Stimulated activated CD8-positive, alpha-beta memory T cell treated with anti-CD3 and anti-CD28 coated beads, Interleukin-7, amount 100 ng/mL, for 4 hours (primary cell): ENCODE measurements at regions not wholly inside any gene's neighbourhood (a gene's known extent, or its start where the extent isn't known, plus 50 kb on each side); places are given as distances from the start of the nearest gene placed in this dataset.

Experiments used
- DNase-seq, 2 donors: peaks; one replicate each; pipeline ENCODE4 v3.0.0-alpha.2; 2020; ENCODE audit warnings: low read depth in 2 of 2

DNA sequence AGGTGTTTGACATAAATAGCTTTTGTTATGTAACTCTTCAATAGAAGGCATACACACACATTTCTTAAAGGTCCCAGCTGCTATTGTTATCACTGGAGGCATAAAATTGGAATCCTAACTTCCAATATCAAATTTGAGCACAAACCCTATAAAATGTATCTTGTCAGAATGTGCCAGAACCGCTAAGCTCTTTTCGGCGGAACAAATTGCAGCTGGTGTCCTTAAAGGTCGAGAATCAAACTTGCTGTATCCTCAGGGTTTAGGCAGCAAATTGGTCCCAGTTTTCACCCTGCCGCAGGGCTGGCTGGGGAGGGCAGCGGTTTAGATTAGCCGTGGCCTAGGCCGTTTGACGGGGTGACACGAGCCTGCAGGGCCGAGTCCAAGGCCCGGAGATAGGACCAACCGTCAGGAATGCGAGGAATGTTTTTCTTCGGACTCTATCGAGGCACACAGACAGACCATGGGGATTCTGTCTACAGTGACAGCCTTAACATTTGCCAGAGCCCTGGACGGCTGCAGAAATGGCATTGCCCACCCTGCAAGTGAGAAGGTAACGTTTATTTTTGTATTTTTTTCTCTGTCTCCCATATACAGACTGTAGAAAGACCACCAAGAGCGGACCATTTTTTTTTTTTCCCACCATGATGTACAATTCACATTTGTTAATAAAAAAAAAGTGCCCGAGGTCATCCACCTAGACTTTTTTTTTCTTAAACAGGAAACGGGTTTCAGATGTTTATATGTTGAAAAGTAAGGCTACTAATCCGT, 297.1 kb downstream of the IRF8 start:
- DNase-seq = no peak

DNA sequence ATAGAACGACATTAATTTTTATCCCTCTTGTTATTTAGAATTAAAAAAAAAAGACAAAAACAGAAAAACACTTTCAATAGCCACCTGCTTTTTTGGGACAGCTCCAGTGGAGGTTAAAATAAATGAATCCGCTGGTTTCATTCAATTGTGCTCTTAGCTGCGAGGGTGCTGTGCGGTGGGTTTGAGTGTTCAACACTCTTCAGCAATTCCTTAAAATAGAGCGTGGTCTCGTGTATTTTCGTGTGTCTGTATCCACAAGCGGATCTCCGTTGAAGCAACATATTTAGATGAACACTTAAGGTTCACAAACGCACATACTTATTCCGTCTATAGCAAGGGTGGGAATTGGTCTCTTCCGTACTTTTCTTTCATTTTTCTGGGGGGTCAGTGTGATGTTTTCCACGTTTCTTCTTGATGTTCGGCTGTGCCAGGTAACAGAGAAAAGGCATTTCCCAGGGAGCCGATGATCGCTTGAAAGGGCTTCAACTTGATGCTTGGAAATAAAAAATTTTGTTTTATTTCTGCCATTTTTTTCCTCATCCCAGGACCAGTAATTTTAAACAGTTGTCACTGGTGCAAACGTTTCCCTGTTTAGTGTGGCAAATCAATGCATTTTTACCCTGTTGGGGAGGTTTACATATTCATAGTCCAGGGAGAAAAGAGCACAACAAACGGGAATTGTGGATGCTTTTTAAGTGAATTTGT, 297.9 kb downstream of the IRF8 start:
- no peak for DNase-seq

DNA sequence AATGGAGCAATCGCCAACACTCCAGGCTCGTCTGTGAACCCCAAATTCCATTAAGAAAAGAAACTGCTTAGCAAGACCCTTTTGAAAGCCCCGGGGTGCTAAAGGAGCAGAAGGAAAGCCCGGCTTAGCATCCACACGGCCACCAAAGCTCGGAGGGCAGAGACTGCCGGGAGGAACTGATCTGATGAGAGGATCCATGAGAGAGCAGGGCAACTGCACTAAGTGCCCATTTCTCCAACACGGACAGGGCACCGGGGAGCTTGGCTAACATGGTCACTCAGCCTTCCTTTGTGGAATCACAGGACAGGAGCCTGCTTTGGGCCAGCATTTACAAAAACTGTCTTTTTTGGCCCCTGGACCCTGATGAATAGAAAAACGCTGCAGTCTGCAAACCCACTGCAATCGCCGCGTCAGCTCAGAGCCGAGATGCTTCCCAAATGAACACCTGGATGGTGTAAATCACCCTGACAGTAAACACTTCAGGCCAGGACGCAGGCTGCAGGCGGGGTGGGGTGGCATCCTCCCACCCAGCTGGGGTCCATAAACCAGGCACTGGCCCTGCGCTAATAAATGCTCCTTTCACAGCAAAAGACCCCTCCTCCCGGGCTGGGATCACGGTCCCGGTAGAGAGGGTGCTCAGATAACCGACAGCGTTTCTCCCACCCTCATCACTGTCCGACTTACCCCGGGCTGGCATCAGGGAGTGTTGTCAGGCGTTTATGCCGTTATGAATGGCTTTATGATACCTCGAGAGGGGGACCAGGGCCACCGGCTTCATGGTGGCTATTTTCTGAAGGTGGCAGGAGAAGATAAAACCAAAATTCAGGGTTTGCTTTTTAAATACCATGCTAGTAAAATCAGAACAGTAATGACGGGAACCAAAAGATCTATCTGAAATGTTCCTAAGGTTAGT, 299.5 kb downstream of the IRF8 start:
- no peak for DNase-seq

DNA sequence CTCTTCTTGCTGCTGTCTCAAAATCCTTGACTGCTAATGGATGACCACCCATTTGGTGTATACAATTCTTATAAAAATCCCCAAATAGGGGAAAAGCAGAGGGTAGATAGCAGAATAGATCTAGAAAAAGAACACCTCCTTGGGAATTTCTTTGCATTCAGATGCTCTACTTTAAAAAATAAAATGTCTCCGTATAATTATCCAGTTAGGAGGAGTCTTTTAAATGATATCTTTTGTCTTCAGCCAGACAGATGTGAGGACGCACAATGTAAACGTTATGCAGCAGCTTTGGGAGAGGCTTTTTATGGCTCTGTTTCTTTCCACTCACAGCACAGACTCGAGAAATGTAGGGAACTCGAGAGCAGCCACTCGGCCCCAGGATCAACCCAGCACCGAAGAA, 300.2 kb downstream of the IRF8 start:
- DNase-seq = no peak

DNA sequence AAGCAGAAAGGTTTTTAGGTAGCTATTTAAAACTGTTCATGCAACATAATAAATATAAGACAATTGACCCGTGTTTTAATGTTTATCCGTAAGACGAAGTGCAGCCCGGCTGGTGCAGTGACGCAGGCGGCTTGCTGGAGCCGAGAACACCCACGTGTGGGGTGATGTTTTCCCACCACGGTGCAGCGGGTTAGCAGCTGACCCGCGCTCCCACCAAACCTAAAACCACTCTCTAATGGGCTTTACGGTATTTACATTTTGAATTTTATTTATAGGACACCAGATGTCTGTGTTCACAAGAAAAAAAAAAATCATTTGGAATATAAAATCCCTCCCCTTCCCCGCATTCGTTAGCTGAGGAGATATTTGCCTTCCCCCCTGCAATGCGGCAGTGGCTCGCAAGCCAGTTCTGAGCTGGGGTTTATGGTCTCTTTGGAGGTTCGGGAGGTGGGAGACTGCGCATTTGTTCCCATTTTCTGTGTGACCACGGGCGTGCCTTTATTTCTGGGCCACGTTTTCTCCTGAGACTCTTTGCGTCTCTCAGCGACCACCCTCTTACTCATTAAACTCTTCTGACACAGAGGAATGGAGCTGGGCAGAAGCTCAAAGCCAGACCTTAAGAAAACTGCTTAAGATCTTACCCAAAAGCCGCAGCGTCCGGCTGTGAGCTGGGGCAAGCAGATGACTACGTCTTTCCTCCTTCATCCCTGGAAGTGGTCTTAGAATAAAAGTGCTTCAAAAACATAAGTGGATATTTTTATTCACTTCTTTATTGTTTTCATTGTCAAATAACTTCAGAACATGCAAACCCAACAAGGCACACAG, 301.1 kb downstream of the IRF8 start:
- DNase-seq = no peak

DNA sequence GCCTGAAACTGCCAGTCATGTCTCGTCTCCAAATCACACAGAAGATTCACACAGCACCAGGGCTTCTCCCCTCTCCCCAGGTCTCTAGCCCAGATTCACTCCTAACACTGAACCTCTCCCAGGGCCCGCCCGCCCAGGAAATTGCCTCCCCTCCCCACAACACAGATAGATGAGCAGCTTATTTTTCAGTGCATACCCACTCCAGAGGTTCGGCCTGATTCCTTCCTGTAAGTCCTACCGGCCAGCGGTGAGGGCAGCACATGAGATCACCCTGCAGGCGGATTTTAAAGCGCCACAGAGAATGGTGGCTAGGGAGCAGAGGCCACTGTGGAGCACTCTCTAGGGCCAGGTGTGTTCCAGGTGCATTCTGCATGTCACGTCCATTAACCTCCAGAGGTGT, 301.8 kb downstream of the IRF8 start:
- DNase-seq = no peak

DNA sequence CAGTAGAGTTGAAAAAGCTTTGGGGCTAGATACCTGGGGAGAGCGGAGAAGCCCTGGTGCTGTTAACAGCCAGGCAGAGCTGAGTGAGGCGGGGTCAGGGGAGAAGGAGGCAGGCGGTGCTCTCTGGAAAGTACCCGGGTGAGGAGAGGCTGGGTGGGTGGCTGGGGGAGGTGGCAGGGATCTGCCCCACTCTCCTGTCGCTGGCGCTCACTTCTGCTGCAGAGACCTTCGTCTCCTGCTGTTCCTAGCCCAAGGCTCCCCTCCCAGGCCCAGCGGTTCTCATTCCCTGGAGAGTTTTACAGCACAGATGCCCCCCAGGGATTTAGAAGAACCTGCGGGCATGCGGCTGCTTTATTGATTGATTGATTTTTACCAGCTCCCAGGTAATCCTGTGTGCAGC, 302.8 kb downstream of the IRF8 start:
- DNase-seq = no peak

DNA sequence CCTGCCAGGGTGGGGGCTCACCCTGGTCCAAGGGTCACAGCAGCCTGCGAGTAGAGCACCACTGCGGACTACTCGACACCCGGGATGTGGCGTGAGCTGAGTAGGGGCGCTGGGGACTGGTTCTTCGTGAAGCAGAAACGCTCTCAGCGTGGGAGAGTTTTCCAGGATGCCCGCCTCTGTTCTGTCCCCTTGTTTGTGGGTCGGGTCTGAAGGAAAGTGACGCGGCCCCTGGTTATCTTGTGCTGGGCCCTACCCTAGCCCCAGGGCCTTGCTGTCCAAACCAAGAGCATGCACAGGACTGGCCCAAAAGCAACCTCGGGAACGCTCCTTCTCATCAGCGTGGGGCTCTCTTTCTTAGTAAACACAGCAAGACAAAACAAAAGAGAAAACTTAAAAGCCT, 303.3 kb downstream of the IRF8 start:
- DNase-seq = no peak

DNA sequence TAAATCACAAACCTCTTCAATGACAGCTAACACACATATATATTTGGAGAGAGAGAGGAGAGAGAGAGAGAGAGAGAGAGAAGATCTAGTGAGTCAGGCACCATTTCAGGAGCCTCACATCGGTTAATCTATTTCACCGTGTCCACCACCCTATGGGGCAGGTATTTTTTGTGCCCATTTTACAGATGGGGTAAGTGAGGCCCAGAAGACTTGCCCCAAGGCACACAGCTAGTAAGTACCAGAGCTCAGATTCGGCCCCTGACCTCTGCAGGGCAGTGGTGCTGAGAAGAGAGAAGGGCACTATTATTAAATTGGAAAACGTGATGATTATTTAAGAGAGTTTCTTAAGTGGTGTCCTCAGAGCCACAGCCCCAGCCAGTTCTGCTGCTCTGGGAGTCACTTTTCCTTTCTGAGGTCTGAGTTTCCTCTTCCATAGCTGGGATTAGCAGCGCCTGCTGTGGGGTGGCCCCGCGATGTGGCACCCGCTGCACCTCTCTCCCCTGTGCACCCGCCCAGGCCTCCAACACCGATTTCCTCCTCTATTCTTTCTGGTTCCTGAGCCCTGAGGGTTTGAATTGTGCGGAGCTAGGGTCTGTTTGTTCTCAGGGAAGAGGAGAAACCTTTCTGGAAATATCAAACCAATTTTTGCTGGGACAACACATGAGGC, 303.9 kb downstream of the IRF8 start:
- DNase-seq = no peak

DNA sequence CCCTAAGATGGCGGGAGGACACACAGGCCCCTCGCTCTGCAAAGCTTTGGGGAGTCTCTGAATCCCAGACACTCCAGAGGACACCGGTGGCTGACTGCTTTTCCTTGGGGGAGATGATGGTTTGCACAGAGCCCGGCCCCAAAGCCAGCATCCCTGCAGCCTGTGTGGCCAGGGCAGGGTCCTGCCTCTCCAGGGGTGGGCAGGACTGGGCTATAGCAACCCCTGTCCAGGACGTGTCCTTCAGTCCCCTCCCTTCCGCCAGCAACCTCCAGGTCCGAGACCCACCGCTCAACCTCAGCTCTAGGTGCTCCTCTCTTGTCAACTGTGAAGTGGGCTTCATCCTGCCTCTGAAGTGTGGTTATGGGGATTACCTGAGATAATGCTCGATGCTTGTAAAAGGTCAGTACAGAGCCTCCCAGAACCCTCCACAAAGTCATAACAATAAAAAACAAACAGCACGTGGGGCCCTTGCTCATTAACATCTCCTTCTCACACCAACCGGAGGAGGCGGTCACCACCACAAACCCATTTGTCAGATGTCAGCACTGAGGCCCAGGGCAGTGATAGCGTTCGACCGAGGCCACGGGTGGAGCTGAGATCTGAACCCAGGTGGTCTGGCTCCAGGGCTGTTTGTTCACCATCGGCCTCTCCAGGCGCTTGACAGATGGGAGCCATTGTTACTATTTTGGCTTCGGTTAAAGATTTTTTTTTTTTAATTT, 304.8 kb downstream of the IRF8 start:
- DNase-seq = no peak

DNA sequence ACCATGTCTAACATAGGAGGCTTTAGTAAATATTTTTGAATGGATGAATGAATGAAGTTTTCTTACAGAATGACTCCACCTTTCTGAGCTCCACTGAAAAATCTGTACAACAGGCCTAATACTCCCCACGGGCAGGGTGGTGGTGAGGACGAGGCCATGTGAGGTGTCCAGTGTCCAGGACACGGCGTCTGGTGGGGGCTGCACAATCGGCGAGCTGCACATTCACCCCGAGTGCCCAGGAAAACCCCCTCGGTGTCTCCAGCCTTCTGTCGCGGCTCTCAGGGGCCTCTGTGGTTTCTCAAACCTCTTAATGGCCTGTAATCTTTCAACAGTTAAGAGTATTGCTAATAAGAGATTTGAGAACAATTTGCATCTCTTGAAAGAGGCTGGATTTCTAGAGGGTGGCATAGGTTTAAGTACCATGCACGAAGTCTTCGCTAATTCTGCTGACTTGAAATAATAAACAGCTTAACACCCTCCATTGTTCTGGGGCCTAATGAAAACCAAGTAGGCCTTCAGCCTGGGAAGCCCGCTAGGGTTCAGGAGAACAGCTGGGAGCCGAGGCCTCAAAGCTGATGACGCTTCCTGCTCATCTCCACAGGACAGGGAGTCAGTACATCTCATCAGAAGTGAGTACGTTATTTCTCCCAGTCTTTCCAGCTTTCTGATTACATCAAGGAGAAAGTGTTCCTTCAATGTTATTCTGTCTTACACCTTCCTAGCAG, 304.6 kb upstream of the FOXF1 start:
- no peak for DNase-seq

DNA sequence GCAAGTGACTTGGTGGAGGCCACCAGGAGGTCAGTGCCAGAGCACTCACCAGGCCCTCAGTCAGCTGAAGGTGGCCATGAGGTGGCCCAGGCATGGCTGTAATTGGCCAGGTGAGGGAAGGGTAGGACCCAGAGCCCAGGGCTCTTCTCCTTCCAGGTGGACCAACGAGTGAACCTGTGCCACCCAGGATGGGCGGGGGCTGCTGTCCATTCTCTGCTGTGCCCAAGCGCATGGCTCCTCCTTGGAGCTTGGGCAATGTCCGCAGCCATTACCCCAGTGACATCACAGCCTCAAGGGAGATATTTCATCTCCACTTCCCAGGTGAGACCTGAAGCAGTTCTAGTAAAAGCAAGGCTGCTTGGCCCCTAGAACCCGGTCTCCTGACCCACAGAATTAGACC, 303.0 kb upstream of the FOXF1 start:
- DNase-seq = no peak

DNA sequence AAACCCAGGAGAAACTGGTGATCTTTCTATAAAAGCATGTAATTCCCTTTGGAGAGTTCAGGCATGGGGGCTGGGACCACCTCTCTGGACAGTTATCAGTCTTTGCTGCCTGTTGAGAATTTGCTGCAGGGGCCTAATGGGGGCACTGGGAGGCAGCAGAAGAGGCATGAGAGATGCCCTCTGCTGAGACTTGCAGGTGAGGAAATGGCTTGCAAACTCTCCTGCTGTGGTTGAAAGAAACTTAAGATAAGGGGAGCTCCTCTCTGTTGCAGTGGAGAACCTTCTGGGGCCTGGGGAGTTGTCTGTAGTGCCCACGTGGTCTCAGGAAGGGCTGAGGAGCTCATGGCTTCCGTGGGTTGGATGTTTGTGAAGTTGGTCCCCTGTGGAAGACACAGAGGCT, 301.1 kb upstream of the FOXF1 start:
- no peak for DNase-seq

DNA sequence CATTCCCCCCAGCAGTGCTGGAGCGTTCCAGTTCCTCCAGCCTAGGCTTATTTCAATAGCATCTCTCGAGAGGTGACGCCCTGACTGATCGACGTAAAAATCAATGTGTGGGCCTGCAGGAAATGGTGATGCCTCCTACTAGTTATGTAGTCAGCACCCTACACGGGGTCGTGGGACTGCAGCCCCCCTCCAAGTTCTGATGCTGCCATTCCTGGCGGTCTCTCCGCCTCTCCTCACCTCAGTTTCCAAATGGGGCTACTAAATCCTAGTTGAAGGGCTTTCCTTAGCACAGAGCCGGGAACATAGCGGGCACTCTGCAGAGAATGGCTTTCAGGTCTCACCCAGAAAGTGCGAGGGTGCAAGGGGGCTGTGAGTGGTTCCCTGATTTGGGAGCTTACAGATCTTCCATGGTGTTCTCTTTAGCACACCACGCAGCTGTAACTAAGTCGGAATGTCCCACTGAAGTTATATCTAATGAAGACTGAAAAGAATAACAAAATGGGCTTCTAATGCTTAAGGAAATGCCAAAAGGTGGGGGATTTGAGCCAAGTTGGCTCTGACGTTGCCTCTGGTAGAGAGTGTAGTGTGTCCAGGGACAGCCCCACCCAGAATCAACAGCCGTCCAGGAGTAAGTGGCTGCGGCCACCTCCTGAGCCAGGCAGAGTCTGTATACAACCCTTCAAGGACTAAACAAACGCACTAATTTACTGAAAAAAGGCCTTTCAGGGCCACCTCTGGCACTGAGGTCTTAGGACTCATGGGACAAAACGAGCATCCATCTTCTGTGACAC, 299.7 kb upstream of the FOXF1 start:
- DNase-seq = no peak

DNA sequence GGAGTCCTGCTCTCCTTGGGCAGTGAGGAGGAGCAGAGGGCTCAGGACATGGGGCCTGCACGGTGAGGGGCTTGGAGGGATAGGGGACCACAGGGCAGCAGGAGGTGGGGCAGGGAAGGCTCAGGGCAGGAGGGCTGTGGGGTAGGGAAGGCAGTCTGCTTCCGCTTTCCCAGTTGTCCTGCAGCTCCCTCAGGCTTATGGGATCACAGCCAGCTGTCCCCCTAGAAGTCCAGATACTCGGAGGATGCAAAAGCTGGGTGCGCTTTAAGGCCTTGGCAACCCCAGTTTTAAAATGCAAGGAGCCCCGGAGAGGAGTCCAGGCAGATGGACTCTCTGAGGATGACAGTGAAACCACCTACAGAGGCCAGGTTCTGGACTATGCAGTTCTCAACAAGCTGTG, 299.1 kb upstream of the FOXF1 start:
- DNase-seq = no peak

DNA sequence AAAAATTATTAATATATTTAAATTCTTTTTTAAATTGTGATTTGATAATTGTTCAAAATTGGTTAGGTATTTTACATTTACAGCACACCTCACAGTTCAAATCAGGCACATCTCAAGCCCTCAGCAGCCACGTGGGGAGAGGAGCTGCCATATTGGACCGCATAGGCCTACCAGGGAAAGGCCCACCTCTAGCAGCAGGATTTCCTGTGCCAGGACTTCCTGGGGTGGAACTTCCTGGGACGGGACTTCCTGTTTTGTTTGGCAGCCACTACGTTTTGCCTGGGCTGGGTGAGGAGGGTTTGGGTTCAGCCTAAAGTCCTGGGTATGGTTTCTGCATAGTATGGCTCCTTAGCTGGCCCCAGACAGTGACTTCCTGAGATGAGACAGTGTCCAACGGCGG, 298.5 kb upstream of the FOXF1 start:
- DNase-seq = no peak

DNA sequence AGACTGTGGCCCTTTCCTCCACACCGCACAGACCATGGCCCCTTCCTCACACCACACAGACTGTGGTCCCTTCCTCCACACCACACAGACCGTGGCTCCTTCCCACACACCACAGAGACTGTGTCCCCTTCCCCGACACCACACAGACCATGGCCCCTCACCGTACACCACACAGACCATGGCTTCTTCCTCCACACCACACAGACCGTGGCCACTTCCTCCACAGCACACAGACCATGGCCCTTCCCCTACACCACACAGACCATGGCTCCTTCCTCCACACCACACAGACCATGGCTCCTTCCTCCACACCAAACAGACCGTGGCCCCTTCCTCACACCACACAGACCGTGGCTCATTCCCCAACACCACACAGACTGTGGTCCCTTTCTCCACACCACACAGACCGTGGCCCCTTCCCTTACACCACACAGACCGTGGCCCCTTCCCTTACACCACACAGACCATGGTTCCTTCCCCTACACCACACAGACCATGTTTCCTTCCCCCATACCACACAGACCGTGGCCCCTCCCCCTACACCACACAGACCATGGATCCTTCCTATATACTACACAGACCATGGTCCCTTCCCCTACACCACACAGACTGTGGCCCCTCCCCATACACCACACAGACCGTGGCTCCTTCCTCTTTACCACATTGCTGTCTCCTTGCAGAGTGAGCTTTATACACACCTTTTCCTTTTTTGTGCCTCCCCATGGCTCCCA, 297.5 kb upstream of the FOXF1 start:
- DNase-seq = no peak
